Nephron progenitor cell (in vitro differentiated cells): ENCODE measurements at regions not wholly inside any gene's neighbourhood (a gene's known extent, or its start where the extent isn't known, plus 50 kb on each side); places are given as distances from the start of the nearest gene placed in this dataset.
"Not testable (repeated sequence)": the region's sequence is repeated elsewhere in the genome, so short reads cannot be mapped to it uniquely, and the experiment has no call there.

ENCODE experiments used
- DNase-seq: peaks from one replicate; pipeline ENCODE4 v3.0.0; 2021
- H3K27ac Mint-ChIP-seq: 2 replicates; pipeline ENCODE4 v1.8.0; 2021; ENCODE audit warnings: mild to moderate bottlenecking, moderate library complexity, mixed read lengths
- H3K27me3 Mint-ChIP-seq: 2 replicates; pipeline ENCODE4 v1.8.0; 2021; ENCODE audit warnings: mild to moderate bottlenecking, low read depth, mixed read lengths; ENCODE audit not compliant: poor library complexity
- H3K36me3 Mint-ChIP-seq: 2 replicates; pipeline ENCODE4 v1.8.0; 2021; ENCODE audit warnings: low read depth, mixed read lengths
- H3K4me1 Mint-ChIP-seq: 2 replicates; pipeline ENCODE4 v1.8.0; 2021; ENCODE audit warnings: mixed read lengths
- H3K4me3 Mint-ChIP-seq: 2 replicates; pipeline ENCODE4 v1.8.0; 2021; ENCODE audit warnings: mild to moderate bottlenecking, moderate library complexity, mixed read lengths
- H3K9me3 Mint-ChIP-seq: 2 replicates; pipeline ENCODE4 v1.8.0; 2021; ENCODE audit warnings: mild to moderate bottlenecking, moderate library complexity, mixed read lengths
- TF ChIP-seq, protein P1 (sequence below): fragments of 200-600 bp; sonication (generic); IDR thresholded peaks from 2 replicates; pipeline ENCODE4 v1.5.0; 2021; ENCODE audit warnings: antibody characterized with exemption

DNA sequence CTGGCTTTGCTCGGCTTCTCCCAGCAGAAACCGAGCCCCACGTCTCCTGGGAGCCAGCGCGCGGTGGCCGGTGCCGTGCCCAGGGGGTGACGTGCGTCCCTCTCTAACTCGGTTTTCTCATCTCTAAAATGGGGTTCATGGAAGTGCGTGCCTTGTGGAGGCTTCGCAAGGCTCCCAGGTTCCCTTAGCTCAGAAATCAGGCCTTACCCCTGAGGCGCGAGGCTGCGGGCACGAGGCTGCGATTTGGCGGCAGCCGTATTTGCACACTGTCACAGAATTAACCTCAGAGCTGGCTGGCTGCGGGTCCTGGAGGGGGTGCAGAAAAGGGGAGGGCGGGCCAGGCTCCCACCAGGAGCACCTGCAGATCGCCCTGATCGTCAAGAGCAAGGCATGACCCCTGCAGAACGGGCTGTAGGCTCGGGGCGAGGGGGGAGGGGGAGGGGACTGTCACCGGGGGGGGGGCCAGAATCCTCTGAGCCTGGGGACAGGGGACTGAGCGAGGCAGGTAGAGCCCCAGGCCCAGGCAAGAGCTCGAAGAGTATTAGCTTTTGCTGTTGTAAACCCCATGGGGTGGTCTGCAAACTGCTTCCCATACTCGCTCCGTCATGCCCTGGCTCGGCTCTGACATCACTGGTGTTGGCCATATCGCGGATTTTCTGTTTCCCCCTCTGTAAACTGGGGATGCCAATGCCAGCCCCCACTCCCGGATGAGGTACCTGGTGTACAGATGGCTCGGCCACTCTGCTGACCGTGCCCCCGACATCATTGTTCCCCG is 62.2 kb downstream of the CCNE1 start:
- TF ChIP-seq, protein P1, sequence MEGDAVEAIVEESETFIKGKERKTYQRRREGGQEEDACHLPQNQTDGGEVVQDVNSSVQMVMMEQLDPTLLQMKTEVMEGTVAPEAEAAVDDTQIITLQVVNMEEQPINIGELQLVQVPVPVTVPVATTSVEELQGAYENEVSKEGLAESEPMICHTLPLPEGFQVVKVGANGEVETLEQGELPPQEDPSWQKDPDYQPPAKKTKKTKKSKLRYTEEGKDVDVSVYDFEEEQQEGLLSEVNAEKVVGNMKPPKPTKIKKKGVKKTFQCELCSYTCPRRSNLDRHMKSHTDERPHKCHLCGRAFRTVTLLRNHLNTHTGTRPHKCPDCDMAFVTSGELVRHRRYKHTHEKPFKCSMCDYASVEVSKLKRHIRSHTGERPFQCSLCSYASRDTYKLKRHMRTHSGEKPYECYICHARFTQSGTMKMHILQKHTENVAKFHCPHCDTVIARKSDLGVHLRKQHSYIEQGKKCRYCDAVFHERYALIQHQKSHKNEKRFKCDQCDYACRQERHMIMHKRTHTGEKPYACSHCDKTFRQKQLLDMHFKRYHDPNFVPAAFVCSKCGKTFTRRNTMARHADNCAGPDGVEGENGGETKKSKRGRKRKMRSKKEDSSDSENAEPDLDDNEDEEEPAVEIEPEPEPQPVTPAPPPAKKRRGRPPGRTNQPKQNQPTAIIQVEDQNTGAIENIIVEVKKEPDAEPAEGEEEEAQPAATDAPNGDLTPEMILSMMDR, result no peak
- no peaks in the 10 kb centered on the region for H3K36me3 Mint-ChIP-seq
- H3K4me1 Mint-ChIP-seq, result peaks cover 46% of the 10 kb centered on the region
- no peak overlapping the region for H3K27ac Mint-ChIP-seq
- H3K9me3 Mint-ChIP-seq, result no peaks in the 10 kb centered on the region
- peak overlapping the region; percentile 42 for H3K4me3 Mint-ChIP-seq
- no peak for DNase-seq
- H3K27me3 Mint-ChIP-seq, result peaks cover 48% of the 10 kb centered on the region

DNA sequence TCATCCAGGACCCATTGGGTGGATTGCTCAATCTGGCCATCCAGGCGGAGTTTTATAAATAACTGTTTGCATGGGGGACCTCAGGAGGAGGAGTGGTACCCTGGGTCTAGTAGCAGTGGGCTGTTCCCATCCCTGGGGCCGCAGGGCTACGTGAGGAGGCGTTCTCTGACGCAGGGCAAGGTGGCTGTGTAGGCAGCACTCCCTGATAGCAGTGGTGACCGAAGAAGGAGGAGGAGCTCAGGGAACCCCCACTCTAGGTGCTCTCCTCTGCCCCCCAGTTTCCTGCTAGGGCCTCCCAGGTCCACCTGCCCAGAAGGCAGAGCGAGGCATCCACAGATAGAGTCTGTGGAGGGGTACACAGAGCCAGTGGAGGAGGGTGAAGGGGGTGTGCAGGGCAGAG is 64.1 kb downstream of the CCNE1 start:
- H3K4me1 Mint-ChIP-seq, result peaks cover 52% of the 10 kb centered on the region
- TF ChIP-seq, protein P1, result no peak
- H3K27me3 Mint-ChIP-seq, result peaks cover 53% of the 10 kb centered on the region
- H3K27ac Mint-ChIP-seq, result no peak overlapping the region
- no peak for DNase-seq
- no peaks in the 10 kb centered on the region for H3K36me3 Mint-ChIP-seq
- no peak overlapping the region for H3K4me3 Mint-ChIP-seq
- no peaks in the 10 kb centered on the region for H3K9me3 Mint-ChIP-seq

DNA sequence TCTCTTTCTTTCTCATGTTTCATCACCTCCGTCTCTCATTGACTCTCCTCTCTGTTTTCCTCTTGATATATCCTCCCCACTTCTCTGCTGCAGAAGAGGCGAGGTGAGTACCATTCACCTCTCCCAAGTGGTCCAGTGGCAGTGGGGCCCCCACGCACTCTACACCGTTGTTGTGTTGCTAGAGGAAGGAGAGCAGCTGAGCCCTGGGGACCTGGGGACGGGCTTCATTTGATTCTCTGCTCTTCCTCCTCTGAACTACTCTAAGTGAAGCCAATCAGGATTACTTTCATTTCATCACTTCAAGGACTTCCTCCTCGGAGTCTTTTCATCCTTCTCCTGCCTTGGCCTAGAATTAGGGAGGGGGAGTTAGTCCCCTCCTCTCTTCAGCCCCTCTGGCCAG is 64.6 kb downstream of the CCNE1 start:
- DNase-seq, result no peak
- peak overlapping the region; percentile 19 for H3K4me3 Mint-ChIP-seq
- H3K36me3 Mint-ChIP-seq, result no peaks in the 10 kb centered on the region
- no peaks in the 10 kb centered on the region for H3K9me3 Mint-ChIP-seq
- H3K4me1 Mint-ChIP-seq, result peaks cover 52% of the 10 kb centered on the region
- no peak overlapping the region for H3K27ac Mint-ChIP-seq
- TF ChIP-seq, protein P1, result no peak
- H3K27me3 Mint-ChIP-seq, result peaks cover 48% of the 10 kb centered on the region

DNA sequence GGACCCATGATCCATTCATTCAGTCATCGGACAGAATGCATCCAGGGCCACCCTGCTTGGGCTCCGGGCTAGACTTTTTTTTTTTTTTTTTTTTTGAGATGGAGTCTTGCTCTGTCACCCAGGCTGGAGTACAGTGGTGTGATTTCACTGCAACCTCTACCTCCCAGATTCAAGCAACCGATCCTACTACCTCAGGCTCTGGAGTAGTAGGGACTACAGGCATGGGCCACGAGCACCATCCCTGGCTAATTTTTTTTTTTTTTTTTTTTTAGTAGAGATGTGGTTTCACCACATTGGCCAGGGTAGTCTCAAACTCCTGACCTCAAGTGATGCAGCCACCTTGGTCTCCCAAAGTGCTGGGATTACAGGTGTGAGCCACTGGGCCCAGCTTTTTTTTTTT is 65.1 kb downstream of the CCNE1 start:
- not testable (repeated sequence) for H3K36me3 Mint-ChIP-seq, H3K27ac Mint-ChIP-seq, H3K4me3 Mint-ChIP-seq, H3K9me3 Mint-ChIP-seq, DNase-seq
- Mint-ChIP-seq H3K27me3 (peaks cover 43% of the 10 kb centered on the region), H3K4me1 (peaks cover 48% of the 10 kb centered on the region)

DNA sequence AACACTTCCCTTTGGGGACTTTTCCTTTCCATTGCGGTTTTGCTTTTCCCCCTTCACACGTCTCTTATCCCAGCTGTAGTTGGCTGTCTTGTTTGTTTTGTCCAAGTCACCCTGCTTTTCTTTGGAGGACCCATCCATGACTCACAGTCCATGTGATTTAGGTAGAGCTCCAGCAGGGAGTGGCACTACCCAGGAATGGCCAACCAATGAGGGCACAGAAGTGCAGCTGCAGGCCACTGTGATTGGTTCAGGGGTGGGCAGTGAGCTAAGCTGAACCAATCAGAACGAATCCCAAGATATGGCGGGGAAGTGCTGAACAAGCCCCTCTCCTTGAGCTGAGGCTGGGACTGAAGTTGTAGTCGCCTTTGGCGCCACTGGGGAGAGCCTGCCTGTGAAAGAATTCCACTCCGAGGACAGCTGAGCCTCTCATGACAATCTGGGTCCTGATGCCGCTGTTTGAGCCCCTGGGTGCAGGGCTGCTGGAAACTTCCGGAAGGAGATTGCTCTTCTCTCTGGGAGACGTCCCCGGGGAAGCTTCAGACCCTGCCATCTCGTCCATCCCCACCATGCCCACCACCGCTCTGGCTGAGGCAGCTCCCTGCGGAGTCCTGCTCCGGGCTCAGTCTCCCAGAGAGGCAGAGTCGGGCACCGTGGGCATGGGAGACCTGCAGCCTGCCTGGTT is 62.9 kb upstream of the URI1 start:
- Mint-ChIP-seq H3K4me3 (no peak overlapping the region), H3K27ac (no peak overlapping the region), H3K27me3 (peaks cover 36% of the 10 kb centered on the region), H3K4me1 (peaks cover 42% of the 10 kb centered on the region), H3K36me3 (no peaks in the 10 kb centered on the region), H3K9me3 (no peaks in the 10 kb centered on the region)
- no peak for DNase-seq
- TF ChIP-seq, protein P1, result no peak

DNA sequence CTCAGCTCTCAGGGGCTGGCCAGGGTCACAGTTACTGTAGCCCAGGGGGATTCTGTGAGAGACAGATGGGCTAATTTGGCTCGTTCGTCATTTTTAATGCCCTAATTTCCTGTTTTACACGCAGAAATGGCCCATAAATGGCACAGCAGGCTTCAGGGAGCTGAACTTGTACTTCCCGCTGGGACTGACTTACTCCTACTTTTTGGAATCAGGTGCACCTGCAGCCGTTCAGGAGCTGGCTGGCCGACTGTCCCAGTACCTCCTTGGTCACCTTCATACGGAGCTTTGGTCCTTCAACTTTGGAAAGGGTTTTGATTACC is 62.4 kb upstream of the URI1 start:
- H3K4me3 Mint-ChIP-seq, result no peak overlapping the region
- H3K27me3 Mint-ChIP-seq, result peaks cover 36% of the 10 kb centered on the region
- DNase-seq, result no peak
- H3K27ac Mint-ChIP-seq, result no peak overlapping the region
- no peaks in the 10 kb centered on the region for H3K36me3 Mint-ChIP-seq
- H3K9me3 Mint-ChIP-seq, result no peaks in the 10 kb centered on the region
- peaks cover 42% of the 10 kb centered on the region for H3K4me1 Mint-ChIP-seq
- TF ChIP-seq, protein P1, result no peak
